Brain pericyte (primary cell): ENCODE measurements at regions not wholly inside any gene's neighbourhood (a gene's known extent, or its start where the extent isn't known, plus 50 kb on each side); places are given as distances from the start of the nearest gene placed in this dataset.

Experiments used
- DNase-seq: peaks from one replicate; pipeline ENCODE4 v3.0.0-alpha.2; 2012; ENCODE audit warnings: low read depth, low spot score

- DNase-seq = no peak
These were observed 583.4 kb upstream of the PKDCC start for GRCh38 chr2:41464395-41464794.

DNA sequence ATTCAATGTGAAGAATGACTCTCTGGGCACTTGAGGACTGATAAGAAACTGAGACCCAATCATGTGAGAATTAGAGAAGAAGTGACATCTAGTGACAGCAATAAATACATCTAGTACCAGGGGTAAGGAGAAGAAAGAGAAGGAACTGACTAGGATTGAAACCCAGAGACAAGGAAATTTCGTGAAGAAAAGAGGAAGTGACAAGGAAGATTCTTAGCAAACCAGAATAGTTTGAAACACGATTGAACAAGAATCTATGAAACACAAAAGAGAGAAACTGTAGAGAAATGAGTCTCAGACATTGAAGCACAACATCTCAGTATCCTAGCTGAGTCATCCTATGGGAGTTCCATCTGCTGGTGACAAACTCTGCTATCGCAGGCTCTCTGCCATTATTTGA, 571.9 kb upstream of the PKDCC start:
- no peak for DNase-seq

DNA sequence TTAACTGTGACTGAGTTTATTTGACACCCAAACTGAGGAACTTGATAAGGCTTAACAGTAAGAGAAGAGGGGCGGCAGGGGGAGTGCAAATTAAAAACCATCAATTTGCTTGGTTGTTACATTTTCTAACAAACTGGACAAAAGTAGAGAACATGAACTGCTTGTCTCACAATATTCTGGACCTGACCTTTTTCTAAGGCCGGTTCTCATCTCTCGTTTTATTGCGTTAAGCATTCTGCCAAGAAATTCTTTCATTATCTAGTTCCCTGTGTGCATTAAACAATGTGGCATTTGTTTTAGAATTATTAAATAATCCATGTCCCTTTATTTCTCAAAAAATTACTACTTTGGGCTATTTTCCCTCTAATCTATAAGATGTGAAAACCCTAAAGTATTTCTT, 565.2 kb upstream of the PKDCC start:
- no peak for DNase-seq

DNA sequence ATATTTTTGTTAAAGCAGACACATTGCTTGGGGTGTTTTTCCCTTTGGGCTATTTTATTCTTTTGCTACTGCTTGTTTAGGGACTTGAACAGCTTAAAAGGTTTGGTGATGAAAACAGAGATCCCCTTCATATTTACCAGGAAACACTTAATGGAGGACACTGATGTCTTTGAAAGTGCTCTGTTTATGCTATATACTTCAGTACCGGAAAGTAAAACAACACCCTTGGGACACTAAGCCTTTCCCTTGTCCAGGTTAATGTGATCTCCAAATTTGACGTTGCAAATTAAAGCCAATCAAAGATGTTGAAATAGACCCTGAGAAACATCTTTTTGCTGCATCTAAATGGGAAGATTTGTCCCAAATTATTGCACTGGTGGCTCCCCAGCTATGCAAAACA, 564.6 kb upstream of the PKDCC start:
- DNase-seq = no peak

DNA sequence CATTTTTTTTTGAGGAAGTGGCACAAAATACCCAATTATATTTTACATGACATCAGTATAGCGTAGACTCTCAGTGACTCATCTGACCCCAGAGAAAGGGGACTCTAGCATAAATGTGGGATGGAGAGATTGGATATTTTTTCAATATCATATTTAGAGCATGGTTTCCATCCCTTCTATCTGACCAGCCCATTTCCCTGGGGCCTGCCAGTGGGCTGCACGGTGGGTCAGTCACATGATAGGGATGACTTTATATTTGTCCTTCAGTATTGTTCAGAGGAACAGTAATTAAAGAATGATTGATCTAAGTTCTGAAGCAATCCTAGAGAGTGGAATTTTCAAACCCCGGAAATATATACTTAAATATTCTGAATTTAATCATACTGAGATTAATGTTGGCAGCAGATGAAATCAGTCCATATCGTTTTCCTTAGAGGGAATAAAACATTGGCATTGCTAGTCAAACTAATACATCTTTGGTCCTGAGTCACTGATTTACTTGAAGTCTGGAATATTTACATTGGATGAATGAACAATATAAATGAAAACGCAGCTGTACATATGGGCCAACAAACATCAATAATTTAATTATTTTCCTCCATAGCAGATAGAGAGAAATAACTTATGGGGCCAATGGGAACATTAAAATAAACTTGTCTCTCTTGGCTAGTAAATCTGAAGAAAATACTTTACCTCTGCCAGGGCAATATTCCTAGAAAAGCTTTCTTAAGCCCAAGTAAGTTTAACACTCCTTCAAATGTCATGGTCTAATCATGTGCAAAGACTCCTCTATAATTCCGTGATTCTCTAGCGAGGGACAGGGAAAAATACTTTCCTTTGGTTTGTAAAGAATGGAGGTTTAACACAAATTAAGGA, 563.6 kb upstream of the PKDCC start:
- DNase-seq = no peak

DNA sequence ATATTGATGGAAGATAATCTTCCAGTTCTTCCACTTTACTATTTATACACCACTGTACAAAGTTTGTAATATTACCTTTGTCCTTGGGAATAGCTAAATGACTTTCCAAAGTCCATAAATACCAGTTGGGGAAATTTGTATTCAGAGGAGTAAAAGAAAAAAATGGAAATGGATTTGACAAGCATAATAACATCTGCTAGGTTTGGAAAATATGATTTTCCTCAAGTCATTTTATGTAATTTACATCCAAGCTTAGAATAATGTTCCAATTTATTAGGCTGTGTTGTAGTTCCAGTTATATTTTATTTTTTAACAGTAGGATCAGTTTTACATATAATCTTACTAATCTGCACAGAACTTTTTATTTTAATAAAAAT, 563.0 kb upstream of the PKDCC start:
- DNase-seq = no peak

DNA sequence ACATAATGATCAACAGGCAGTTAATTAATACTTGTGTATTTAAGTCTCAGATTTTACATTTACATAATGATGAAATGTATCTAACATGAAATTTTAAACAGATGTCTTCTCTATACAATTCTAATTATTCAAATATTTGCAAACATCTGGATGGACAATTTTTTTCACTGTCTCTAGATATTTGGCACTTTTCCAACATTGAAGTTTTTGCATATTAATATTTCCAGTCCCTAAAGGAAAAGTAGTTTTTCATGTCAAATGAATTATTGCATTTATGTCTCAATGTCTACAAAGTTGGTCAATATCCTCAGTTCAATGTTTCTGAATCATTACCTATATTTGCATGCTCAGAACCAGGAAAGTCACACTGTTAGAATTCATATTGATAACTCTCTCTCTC, 560.9 kb upstream of the PKDCC start:
- no peak for DNase-seq

DNA sequence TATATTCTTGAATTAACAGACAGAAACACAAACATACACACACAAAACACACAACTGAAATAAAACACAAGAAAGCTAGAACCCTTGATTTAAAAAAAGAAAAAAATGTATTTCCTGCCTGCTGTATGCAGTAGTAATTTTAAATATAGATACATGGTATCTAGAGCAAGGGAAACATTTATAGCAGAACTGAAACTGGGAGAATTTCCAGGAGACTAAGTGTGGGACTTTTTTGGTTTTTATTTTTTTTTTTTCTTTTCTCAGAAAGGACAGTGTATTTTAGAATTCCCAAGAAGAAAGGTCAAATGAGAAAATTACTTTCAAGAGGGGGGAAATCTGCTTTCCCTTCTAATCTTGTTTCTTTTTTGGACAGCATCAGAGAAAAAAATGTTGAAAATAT, 558.9 kb upstream of the PKDCC start:
- no peak for DNase-seq

GRCh38 chr2:41489638-41490037, 558.2 kb upstream of the PKDCC start:
- DNase-seq = no peak

DNA sequence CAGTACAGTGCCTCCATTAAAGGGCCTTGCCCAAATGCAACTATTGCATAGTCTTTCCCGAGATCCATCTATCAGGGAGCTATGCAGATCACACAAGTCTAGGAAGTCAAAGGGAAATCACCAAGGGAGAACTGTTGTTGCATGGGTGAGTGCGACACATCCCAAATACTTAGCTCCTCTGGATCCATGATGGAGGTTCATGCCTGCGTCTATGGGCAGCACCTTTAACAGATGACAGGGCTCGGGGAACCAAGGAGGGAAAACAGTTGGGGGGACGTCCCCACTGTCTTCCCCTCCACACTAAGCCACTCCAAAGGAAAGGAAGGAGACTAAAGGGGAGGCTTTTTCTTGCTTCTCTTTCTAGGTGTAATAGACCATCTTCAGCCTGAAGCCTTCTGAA, 552.8 kb upstream of the PKDCC start:
- DNase-seq = no peak

- no peak for DNase-seq
These were observed 550.9 kb upstream of the PKDCC start for GRCh38 chr2:41496908-41497307.

DNA sequence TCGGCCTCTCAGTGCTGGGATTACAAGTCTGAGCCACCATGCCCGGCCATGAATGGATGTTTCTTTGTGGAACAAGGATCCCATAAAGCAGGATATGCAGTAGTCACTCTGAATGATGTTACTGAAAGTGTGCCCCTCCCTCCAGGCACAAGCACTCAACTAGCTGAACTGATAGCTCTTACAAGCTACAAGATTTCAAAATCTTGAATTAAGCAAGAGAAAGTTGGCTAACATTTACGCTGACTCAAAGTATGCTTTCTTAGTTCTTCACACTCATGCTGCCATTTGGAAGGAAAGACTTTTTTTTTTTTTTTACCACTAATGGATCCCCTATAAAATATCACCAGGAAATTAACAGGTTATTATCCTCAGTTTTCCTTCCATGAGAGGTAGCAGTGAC, 549.0 kb upstream of the PKDCC start:
- DNase-seq = no peak

- DNase-seq = no peak
These were observed 546.9 kb upstream of the PKDCC start for GRCh38 chr2:41500895-41501294.

- DNase-seq = no peak
These were observed 545.1 kb upstream of the PKDCC start for GRCh38 chr2:41502752-41503151.

DNA sequence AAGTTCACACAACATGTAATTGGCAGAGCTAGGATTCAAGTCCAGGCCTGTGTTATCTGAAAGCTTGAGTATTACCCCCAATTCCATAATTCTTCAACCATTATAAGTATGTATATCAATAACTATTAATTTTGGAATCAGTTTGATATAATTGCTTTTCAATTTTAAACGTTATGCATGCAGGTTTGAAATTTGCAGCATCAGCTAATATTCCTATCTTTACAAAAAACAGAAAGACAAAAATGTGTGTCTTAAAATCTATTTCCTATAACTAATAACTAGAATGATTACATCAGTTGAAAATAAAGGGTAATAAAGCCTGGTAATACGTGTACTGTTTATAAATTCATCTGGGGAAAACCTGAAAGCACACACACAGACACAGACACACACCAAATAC, 543.3 kb upstream of the PKDCC start:
- no peak for DNase-seq

GRCh38 chr2:41510108-41510507, 537.7 kb upstream of the PKDCC start:
- no peak for DNase-seq

GRCh38 chr2:41521211-41521610, 526.6 kb upstream of the PKDCC start:
- no peak for DNase-seq

DNA sequence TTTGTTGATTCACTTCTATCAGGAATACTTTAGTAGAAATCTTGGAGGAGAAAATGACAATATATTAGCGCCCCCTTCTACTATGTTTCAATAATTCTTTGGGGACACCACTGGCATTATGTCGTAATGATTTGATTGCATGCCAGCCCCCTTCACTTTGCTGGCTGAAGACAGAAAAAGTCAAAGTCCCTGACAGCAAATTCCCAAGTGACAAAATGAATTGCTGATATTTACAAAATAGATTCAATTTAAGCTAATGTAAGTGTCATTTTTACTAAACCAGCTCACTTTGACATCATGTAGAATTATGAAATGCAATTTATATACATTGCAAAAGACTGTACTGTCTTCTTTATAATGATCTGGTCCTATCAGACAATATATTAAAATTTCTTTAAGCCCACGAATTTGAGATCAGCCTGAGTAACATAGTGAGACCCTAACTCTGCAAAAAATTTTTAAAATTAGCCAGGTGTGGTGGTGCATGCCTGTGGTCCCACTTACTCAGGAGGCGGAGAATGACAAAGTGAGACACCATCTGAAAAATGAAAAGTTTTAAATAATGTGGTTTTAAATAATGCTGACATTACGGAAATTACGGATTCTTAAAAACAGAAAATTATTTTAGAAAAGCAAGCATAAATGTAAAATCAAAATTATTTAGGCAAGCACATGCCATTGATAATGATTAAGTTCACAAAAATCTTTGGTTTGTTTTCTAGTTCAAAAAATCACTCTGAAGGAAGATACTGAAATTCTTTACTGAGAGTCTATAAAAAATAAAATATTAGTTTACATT, 520.1 kb upstream of the PKDCC start:
- no peak for DNase-seq

GRCh38 chr2:41535575-41535974, 512.2 kb upstream of the PKDCC start:
- no peak for DNase-seq

DNA sequence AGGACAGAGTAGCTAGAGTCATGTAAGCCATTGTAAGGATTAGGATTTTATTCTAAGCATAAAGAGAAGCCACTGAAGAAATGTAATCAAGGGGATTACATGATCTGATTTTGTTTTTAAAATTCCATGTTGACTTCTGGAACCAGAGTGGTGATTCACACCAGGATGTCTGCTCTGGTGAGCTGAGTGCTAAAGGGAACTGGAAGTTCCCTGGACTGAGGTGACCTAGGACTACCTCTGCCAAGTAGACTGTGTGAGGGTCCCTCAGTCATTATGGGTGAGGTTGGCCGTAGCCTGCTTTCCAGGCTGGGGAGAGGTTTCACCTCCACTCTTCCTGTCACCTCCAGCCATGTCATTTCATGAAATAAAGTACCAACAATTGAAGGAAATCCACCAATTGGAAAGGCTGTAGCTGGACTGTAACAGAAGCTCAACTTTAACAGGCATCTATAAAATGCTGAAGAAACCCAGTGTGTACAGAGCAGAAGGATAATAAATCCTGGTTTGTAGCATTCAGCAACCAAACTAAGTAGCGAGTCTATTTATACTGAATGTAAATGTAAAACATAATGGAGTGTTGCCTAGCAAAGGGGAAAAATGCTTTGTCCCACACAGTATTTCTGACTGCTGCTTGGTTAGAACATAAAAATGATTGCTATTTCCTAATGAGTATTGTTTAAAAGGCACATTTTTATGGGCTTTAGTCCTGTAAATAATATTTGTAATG, 507.4 kb upstream of the PKDCC start:
- no peak for DNase-seq

- no peak for DNase-seq
These were observed 504.1 kb upstream of the PKDCC start for GRCh38 chr2:41543726-41544125.

DNA sequence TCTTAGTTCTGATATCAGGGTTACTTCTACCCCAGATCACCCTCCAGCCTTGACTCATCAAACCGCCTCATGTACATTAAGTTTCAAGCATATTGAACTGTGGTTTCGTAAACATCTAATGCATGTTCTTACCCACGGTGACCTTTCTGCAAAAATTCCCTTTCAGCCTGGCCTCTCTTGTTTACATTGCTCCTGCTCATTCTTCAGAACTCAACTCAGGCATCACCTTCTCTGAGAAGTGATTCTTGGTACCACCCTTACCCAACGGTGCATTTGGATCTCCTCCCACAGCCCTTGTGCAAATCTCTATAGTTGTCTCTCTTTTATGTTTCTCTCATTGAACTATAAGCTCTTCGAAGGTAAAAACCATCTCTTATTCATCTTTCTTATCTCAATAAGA, 503.1 kb upstream of the PKDCC start:
- DNase-seq = no peak
